Body of pancreas (tissue), 4 donors: ENCODE measurements at regions not wholly inside any gene's neighbourhood (a gene's known extent, or its start where the extent isn't known, plus 50 kb on each side); places are given as distances from the start of the nearest gene placed in this dataset.

ENCODE experiments used
- POLR2A ChIP-seq, 3 donors: fragments of 450-650 bp; IDR thresholded peaks; one replicate each; pipeline ENCODE4 v1.6.1; 2016; ENCODE audit warnings: antibody characterized with exemption in 3 of 3, mild to moderate bottlenecking in 2 of 3
- TF ChIP-seq, protein P1 (sequence below), 7 experiments: fragments of 450-650 bp in 4 of 7; fragments of 200-600 bp in 3 of 7; sonication (generic) in 3 of 7; IDR thresholded peaks; one replicate each; pipeline ENCODE4 v1.5.1; 2016 to 2019; ENCODE audit warnings: antibody characterized with exemption in 7 of 7

DNA sequence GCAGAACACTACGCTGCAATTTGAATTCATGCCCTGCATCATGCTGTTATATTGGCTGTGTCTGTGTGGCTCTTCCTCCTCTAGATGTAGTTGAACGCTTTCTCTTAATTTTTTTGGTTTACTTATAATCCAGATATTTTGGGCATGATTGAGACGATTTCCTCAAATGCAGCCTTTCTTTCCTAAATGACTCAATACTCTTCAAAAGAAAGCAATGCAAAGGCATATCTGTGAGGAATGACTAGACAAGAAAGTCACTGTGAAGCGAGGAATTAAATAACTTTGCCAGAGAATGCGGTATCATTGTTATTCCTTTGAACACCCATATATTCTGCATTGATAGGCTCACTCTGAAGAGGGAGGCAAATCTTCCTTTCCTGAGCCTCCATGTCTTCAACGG lies 152.8 kb downstream of the YIPF5 start:
- TF ChIP-seq, protein P1, sequence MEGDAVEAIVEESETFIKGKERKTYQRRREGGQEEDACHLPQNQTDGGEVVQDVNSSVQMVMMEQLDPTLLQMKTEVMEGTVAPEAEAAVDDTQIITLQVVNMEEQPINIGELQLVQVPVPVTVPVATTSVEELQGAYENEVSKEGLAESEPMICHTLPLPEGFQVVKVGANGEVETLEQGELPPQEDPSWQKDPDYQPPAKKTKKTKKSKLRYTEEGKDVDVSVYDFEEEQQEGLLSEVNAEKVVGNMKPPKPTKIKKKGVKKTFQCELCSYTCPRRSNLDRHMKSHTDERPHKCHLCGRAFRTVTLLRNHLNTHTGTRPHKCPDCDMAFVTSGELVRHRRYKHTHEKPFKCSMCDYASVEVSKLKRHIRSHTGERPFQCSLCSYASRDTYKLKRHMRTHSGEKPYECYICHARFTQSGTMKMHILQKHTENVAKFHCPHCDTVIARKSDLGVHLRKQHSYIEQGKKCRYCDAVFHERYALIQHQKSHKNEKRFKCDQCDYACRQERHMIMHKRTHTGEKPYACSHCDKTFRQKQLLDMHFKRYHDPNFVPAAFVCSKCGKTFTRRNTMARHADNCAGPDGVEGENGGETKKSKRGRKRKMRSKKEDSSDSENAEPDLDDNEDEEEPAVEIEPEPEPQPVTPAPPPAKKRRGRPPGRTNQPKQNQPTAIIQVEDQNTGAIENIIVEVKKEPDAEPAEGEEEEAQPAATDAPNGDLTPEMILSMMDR (IDR thresholded peaks at IDR 0.05), result no peak
- TF ChIP-seq POLR2A (IDR thresholded peaks at IDR 0.05), result no peak
